Loucy (cell line): ENCODE measurements at regions not wholly inside any gene's neighbourhood (a gene's known extent, or its start where the extent isn't known, plus 50 kb on each side); places are given as distances from the start of the nearest gene placed in this dataset.

Experiments used
- H2AFZ ChIP-seq: fragments of 200-600 bp; sonication (generic); 2 replicates; pipeline ENCODE4 v1.6.0; 2016; ENCODE audit warnings: antibody characterized with exemption, mild to moderate bottlenecking, low read length, moderate library complexity
- H3F3A ChIP-seq: fragments of 200-600 bp; 2 replicates; pipeline ENCODE4 v1.6.0; 2016; ENCODE audit warnings: antibody characterized with exemption, low read depth, mild to moderate bottlenecking
- H3K27me3 ChIP-seq: fragments of 200-600 bp; sonication (generic); 2 replicates; pipeline ENCODE4 v1.6.1; 2014; ENCODE audit warnings: low read length, mild to moderate bottlenecking; ENCODE audit not compliant: insufficient read depth, poor library complexity, severe bottlenecking
- H3K36me3 ChIP-seq: fragments of 200-600 bp; sonication (generic); 2 replicates; pipeline ENCODE4 v1.6.1; 2016; ENCODE audit warnings: low read length; ENCODE audit not compliant: insufficient read depth
- H3K4me1 ChIP-seq: fragments of 200-600 bp; sonication (generic); 2 replicates; pipeline ENCODE4 v1.5.1; 2014; ENCODE audit warnings: low read length, mild to moderate bottlenecking; ENCODE audit not compliant: insufficient read depth, poor library complexity, severe bottlenecking
- H3K4me2 ChIP-seq: fragments of 200-600 bp; sonication (generic); 2 replicates; pipeline ENCODE4 v1.6.0; 2014; ENCODE audit warnings: antibody characterized with exemption, low read length, low read depth, mild to moderate bottlenecking; ENCODE audit not compliant: poor library complexity, severe bottlenecking
- H3K4me3 ChIP-seq: fragments of 200-600 bp; sonication (generic); 2 replicates; pipeline ENCODE4 v1.5.1; 2014; ENCODE audit warnings: low read length, mild to moderate bottlenecking, mixed read lengths; ENCODE audit not compliant: poor library complexity, severe bottlenecking
- H3K79me2 ChIP-seq: fragments of 200-600 bp; sonication (generic); 2 replicates; pipeline ENCODE4 v1.6.1; 2014; ENCODE audit warnings: low read length; ENCODE audit not compliant: insufficient read depth
- H3K9ac ChIP-seq: fragments of 200-600 bp; sonication (generic); 2 replicates; pipeline ENCODE4 v1.6.0; 2014; ENCODE audit warnings: mild to moderate bottlenecking, low read depth, low read length, moderate library complexity; ENCODE audit not compliant: poor library complexity, severe bottlenecking
- H3K9me2 ChIP-seq: fragments of 200-600 bp; sonication (generic); replicated peaks from 2 replicates; pipeline ENCODE4 v1.6.1; 2016; ENCODE audit warnings: low read depth, low read length, mixed read lengths
- H3K9me3 ChIP-seq: fragments of 200-600 bp; sonication (generic); 2 replicates; pipeline ENCODE4 v1.6.1; 2014; ENCODE audit warnings: mild to moderate bottlenecking, antibody characterized with exemption, low read length, low read depth; ENCODE audit not compliant: insufficient read depth
- H4K20me1 ChIP-seq: fragments of 200-600 bp; sonication (generic); 2 replicates; pipeline ENCODE4 v1.6.0; 2014; ENCODE audit warnings: antibody characterized with exemption, low read length, mild to moderate bottlenecking; ENCODE audit not compliant: insufficient read depth, poor library complexity, severe bottlenecking
- EZH2phosphoT487 ChIP-seq: fragments of 200-600 bp; IDR thresholded peaks from 2 replicates; pipeline ENCODE4 v1.6.1; 2018; ENCODE audit warnings: antibody characterized with exemption, mild to moderate bottlenecking, moderate library complexity, borderline replicate concordance
- TF ChIP-seq, protein P1 (sequence below): fragments of 200-600 bp; sonication (generic); conservative IDR thresholded peaks from 2 replicates; pipeline ENCODE4 v1.5.1; 2014; ENCODE audit warnings: mild to moderate bottlenecking, antibody characterized with exemption, low read length

DNA sequence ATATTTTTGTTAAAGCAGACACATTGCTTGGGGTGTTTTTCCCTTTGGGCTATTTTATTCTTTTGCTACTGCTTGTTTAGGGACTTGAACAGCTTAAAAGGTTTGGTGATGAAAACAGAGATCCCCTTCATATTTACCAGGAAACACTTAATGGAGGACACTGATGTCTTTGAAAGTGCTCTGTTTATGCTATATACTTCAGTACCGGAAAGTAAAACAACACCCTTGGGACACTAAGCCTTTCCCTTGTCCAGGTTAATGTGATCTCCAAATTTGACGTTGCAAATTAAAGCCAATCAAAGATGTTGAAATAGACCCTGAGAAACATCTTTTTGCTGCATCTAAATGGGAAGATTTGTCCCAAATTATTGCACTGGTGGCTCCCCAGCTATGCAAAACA lies 564.6 kb upstream of the PKDCC start:
- no peak overlapping the region for H3K9ac ChIP-seq
- TF ChIP-seq EZH2phosphoT487: no peak
- TF ChIP-seq, protein P1, sequence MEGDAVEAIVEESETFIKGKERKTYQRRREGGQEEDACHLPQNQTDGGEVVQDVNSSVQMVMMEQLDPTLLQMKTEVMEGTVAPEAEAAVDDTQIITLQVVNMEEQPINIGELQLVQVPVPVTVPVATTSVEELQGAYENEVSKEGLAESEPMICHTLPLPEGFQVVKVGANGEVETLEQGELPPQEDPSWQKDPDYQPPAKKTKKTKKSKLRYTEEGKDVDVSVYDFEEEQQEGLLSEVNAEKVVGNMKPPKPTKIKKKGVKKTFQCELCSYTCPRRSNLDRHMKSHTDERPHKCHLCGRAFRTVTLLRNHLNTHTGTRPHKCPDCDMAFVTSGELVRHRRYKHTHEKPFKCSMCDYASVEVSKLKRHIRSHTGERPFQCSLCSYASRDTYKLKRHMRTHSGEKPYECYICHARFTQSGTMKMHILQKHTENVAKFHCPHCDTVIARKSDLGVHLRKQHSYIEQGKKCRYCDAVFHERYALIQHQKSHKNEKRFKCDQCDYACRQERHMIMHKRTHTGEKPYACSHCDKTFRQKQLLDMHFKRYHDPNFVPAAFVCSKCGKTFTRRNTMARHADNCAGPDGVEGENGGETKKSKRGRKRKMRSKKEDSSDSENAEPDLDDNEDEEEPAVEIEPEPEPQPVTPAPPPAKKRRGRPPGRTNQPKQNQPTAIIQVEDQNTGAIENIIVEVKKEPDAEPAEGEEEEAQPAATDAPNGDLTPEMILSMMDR: no peak

DNA sequence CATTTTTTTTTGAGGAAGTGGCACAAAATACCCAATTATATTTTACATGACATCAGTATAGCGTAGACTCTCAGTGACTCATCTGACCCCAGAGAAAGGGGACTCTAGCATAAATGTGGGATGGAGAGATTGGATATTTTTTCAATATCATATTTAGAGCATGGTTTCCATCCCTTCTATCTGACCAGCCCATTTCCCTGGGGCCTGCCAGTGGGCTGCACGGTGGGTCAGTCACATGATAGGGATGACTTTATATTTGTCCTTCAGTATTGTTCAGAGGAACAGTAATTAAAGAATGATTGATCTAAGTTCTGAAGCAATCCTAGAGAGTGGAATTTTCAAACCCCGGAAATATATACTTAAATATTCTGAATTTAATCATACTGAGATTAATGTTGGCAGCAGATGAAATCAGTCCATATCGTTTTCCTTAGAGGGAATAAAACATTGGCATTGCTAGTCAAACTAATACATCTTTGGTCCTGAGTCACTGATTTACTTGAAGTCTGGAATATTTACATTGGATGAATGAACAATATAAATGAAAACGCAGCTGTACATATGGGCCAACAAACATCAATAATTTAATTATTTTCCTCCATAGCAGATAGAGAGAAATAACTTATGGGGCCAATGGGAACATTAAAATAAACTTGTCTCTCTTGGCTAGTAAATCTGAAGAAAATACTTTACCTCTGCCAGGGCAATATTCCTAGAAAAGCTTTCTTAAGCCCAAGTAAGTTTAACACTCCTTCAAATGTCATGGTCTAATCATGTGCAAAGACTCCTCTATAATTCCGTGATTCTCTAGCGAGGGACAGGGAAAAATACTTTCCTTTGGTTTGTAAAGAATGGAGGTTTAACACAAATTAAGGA lies 563.6 kb upstream of the PKDCC start:
- H3K36me3 ChIP-seq: no peaks in the 10 kb centered on the region
- H3K9me2 ChIP-seq: no peaks in the 10 kb centered on the region
- no peak overlapping the region for H3K4me3 ChIP-seq
- no peak overlapping the region for H3K4me2 ChIP-seq
- H3K9me3 ChIP-seq: no peaks in the 10 kb centered on the region
- H3F3A ChIP-seq: no peaks in the 10 kb centered on the region
- TF ChIP-seq, protein P1: no peak
- TF ChIP-seq EZH2phosphoT487: no peak
- H2AFZ ChIP-seq: no peak overlapping the region
- H3K9ac ChIP-seq: no peak overlapping the region
- H3K27me3 ChIP-seq: no peaks in the 10 kb centered on the region
- H3K4me1 ChIP-seq: no peaks in the 10 kb centered on the region
- H4K20me1 ChIP-seq: no peaks in the 10 kb centered on the region
- no peaks in the 10 kb centered on the region for H3K79me2 ChIP-seq

More for the DNA sequence above, 564.6 kb upstream of the PKDCC start:
- H3K4me1 ChIP-seq: no peaks in the 10 kb centered on the region
- no peak overlapping the region for H2AFZ ChIP-seq
- H3K9me2 ChIP-seq: no peaks in the 10 kb centered on the region
- no peaks in the 10 kb centered on the region for H3K27me3 ChIP-seq
- no peaks in the 10 kb centered on the region for H3K36me3 ChIP-seq
- no peak overlapping the region for H3K4me2 ChIP-seq
- H3K4me3 ChIP-seq: no peak overlapping the region
- no peaks in the 10 kb centered on the region for H4K20me1 ChIP-seq
- H3K9me3 ChIP-seq: no peaks in the 10 kb centered on the region
- no peaks in the 10 kb centered on the region for H3F3A ChIP-seq
- H3K79me2 ChIP-seq: no peaks in the 10 kb centered on the region

DNA sequence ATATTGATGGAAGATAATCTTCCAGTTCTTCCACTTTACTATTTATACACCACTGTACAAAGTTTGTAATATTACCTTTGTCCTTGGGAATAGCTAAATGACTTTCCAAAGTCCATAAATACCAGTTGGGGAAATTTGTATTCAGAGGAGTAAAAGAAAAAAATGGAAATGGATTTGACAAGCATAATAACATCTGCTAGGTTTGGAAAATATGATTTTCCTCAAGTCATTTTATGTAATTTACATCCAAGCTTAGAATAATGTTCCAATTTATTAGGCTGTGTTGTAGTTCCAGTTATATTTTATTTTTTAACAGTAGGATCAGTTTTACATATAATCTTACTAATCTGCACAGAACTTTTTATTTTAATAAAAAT lies 563.0 kb upstream of the PKDCC start:
- H3K9ac ChIP-seq: no peak overlapping the region
- no peaks in the 10 kb centered on the region for H3K9me2 ChIP-seq
- no peaks in the 10 kb centered on the region for H3K9me3 ChIP-seq
- H3K4me3 ChIP-seq: no peak overlapping the region
- H3K79me2 ChIP-seq: no peaks in the 10 kb centered on the region
- H4K20me1 ChIP-seq: no peaks in the 10 kb centered on the region
- no peaks in the 10 kb centered on the region for H3K36me3 ChIP-seq
- no peak overlapping the region for H2AFZ ChIP-seq
- no peak overlapping the region for H3K4me2 ChIP-seq
- H3K4me1 ChIP-seq: no peaks in the 10 kb centered on the region
- no peaks in the 10 kb centered on the region for H3K27me3 ChIP-seq
- TF ChIP-seq, protein P1: no peak
- no peak for TF ChIP-seq EZH2phosphoT487
- no peaks in the 10 kb centered on the region for H3F3A ChIP-seq
